HCT116 (cell line): ENCODE measurements at regions not wholly inside any gene's neighbourhood (a gene's known extent, or its start where the extent isn't known, plus 50 kb on each side); places are given as distances from the start of the nearest gene placed in this dataset.

ENCODE experiments used
- CEBPB ChIP-seq: IDR thresholded peaks from 2 replicates; pipeline ENCODE4 v1.6.1; 2012; ENCODE audit warnings: low read depth
- CTCF ChIP-seq, 3 experiments: fragments of 200-600 bp in 1 of 3; sonication (generic) in 1 of 3; IDR thresholded peaks in 2 of 3; conservative IDR thresholded peaks in 1 of 3; 2 replicates each; pipeline ENCODE4 v1.5.1; 2012 to 2017; ENCODE audit warnings: low read depth in 2 of 3, low read length in 2 of 3, antibody characterized with exemption in 1 of 3, borderline replicate concordance in 1 of 3, control low read depth in 1 of 3, mild to moderate bottlenecking in 1 of 3, mixed read lengths in 1 of 3, mixed run types in 1 of 3, moderate library complexity in 1 of 3; ENCODE audit not compliant: insufficient read depth in 1 of 3
- EZH2 ChIP-seq: fragments of 200-600 bp; sonication (generic); IDR thresholded peaks from 2 replicates; pipeline ENCODE4 v1.6.1; 2017; ENCODE audit warnings: antibody characterized with exemption, mixed run types
- POLR2A ChIP-seq: IDR thresholded peaks from 2 replicates; pipeline ENCODE4 v1.7.0; 2011; ENCODE audit warnings: borderline replicate concordance; ENCODE audit not compliant: insufficient read depth, insufficient read length; ENCODE audit errors: extremely low read depth
- POLR2AphosphoS5 ChIP-seq: IDR thresholded peaks from 2 replicates; pipeline ENCODE4 v1.6.1; 2011; ENCODE audit warnings: mild to moderate bottlenecking, low read depth, low read length, moderate library complexity
- SP1 ChIP-seq: IDR thresholded peaks from 2 replicates; pipeline ENCODE4 v1.6.1; 2012; ENCODE audit warnings: low read depth
- YY1 ChIP-seq: IDR thresholded peaks from 2 replicates; pipeline ENCODE4 v1.6.1; 2011; ENCODE audit warnings: low read length, low read depth, moderate library complexity, mild to moderate bottlenecking; ENCODE audit not compliant: insufficient replicate concordance; ENCODE audit errors: extremely low read depth
- ZBTB33 ChIP-seq: IDR thresholded peaks from 2 replicates; pipeline ENCODE4 v1.6.1; 2011; ENCODE audit warnings: mild to moderate bottlenecking, low read length, moderate library complexity; ENCODE audit not compliant: insufficient replicate concordance; ENCODE audit errors: extremely low read depth
- ZFX ChIP-seq: fragments of 450-650 bp; IDR thresholded peaks from 2 replicates; pipeline ENCODE4 v1.6.1; 2017
- ZNF274 ChIP-seq: fragments of 200-500 bp; sonication (Bioruptor generic); IDR thresholded peaks from 2 replicates; pipeline ENCODE4 v1.6.1; 2014; ENCODE audit warnings: mild to moderate bottlenecking, low read depth, low read length, inconsistent platforms

- TF ChIP-seq CTCF (IDR thresholded peaks at IDR 0.05 in 2 of 3, conservative IDR thresholded peaks at IDR 0.05 in 1 of 3; ENCODE audit: borderline replicate concordance in 1 of 3, insufficient read depth in 1 of 3, low read depth in 2 of 3, low read length in 2 of 3) = no peak
- TF ChIP-seq YY1 = no peak
- TF ChIP-seq POLR2A = no peak
- no peak for TF ChIP-seq ZNF274
- no peak for TF ChIP-seq CEBPB
- no peak for TF ChIP-seq SP1
- TF ChIP-seq ZBTB33 = no peak
- TF ChIP-seq ZFX = no peak
- no peak for TF ChIP-seq POLR2AphosphoS5
- TF ChIP-seq EZH2 = no peak
Measured at GRCh38 chr14:65849091-65849490, 436.6 kb downstream of the FUT8 start.
